ENCODE measurements at regions not wholly inside any gene's neighbourhood (a gene's known extent, or its start where the extent isn't known, plus 50 kb on each side); places are given as distances from the start of the nearest gene placed in this dataset.

- TF ChIP-seq CTCF (CRISPR knock-in tag; IDR thresholded peaks at IDR 0.05), result no peak
- TF ChIP-seq NR2F6 (IDR thresholded peaks at IDR 0.05), result no peak
- no peak for TF ChIP-seq NR2F6 (CRISPR knock-in tag; IDR thresholded peaks at IDR 0.05)
- TF ChIP-seq MTA3 (CRISPR knock-in tag; IDR thresholded peaks at IDR 0.05), result no peak
- TF ChIP-seq CBX5 (CRISPR knock-in tag; IDR thresholded peaks at IDR 0.05; ENCODE audit: borderline replicate concordance), result no peak
These were observed 470.7 kb upstream of the B3GAT1 start for GRCh38 chr11:134882671-134883297.
